ENCODE measurements at regions not wholly inside any gene's neighbourhood (a gene's known extent, or its start where the extent isn't known, plus 50 kb on each side); places are given as distances from the start of the nearest gene placed in this dataset.

DNA sequence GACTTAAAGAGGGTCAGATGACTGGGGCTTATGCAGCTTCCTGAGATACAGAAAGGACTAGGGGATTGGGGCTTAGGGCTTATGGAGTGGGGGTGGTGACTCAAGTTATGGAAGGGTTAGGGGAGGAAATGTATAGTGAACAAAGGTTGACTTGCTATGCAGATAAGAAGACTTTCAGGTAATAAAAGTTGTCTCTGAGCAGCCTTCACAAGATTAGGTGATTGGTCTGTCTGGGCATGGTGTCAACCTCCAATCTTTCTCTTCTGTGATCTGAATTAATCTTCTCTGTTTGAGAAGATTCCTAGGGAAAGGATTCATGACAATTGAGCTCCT, 436.5 kb downstream of the SIPA1L2 start:
- TF ChIP-seq, protein P1, sequence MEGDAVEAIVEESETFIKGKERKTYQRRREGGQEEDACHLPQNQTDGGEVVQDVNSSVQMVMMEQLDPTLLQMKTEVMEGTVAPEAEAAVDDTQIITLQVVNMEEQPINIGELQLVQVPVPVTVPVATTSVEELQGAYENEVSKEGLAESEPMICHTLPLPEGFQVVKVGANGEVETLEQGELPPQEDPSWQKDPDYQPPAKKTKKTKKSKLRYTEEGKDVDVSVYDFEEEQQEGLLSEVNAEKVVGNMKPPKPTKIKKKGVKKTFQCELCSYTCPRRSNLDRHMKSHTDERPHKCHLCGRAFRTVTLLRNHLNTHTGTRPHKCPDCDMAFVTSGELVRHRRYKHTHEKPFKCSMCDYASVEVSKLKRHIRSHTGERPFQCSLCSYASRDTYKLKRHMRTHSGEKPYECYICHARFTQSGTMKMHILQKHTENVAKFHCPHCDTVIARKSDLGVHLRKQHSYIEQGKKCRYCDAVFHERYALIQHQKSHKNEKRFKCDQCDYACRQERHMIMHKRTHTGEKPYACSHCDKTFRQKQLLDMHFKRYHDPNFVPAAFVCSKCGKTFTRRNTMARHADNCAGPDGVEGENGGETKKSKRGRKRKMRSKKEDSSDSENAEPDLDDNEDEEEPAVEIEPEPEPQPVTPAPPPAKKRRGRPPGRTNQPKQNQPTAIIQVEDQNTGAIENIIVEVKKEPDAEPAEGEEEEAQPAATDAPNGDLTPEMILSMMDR (IDR thresholded peaks at IDR 0.05) = no peak
- TF ChIP-seq POLR2A (IDR thresholded peaks at IDR 0.05) (no peak), POLR2AphosphoS5 (IDR thresholded peaks at IDR 0.05; ENCODE audit: insufficient read depth in 1 of 2, low read depth in 1 of 2) (no peak)

All from vagina (tissue), 2 donors.